Fibroblast of lung (primary cell): ENCODE measurements at regions not wholly inside any gene's neighbourhood (a gene's known extent, or its start where the extent isn't known, plus 50 kb on each side); places are given as distances from the start of the nearest gene placed in this dataset.

ENCODE experiments used
- DNase-seq, 2 donors: peaks; one replicate each; pipeline versions ENCODE4 v3.0.0 to v3.0.0-alpha.2; 2010; ENCODE audit warnings: low read depth in 2 of 2
- H2AFZ ChIP-seq: 2 replicates; pipeline ENCODE4 v1.5.1; 2012; ENCODE audit warnings: low read length, control low read depth, inconsistent platforms
- H3K27ac ChIP-seq: 2 replicates; pipeline ENCODE4 v1.5.1; 2011; ENCODE audit warnings: low read length, control low read depth; ENCODE audit not compliant: insufficient read depth
- H3K27me3 ChIP-seq: 2 replicates; pipeline ENCODE4 v1.5.1; 2011; ENCODE audit warnings: mild to moderate bottlenecking, low read length; ENCODE audit not compliant: control insufficient read depth, insufficient read depth
- H3K36me3 ChIP-seq: 2 replicates; pipeline ENCODE4 v1.5.1; 2011; ENCODE audit warnings: low read length; ENCODE audit not compliant: control insufficient read depth, insufficient read depth
- H3K4me1 ChIP-seq: 2 replicates; pipeline ENCODE4 v1.5.1; 2011; ENCODE audit warnings: low read length; ENCODE audit not compliant: control insufficient read depth, insufficient read depth; ENCODE audit errors: extremely low read depth
- H3K4me2 ChIP-seq: 2 replicates; pipeline ENCODE4 v1.5.1; 2011; ENCODE audit warnings: low read length, control low read depth; ENCODE audit not compliant: insufficient read depth; ENCODE audit errors: extremely low read depth
- H3K4me3 ChIP-seq, 4 experiments: fragments of 200-600 bp in 1 of 4; sonication (generic) in 1 of 4; replicated peaks in 1 of 4; 2 replicates each; pipeline ENCODE4 v1.5.1; 2011 to 2016; ENCODE audit warnings: low read length in 4 of 4, low read depth in 3 of 4, mild to moderate bottlenecking in 3 of 4, control low read depth in 2 of 4, inconsistent platforms in 1 of 4, mixed read lengths in 1 of 4; ENCODE audit not compliant: insufficient read depth in 1 of 4; ENCODE audit errors: control extremely low read depth in 1 of 4
- H3K79me2 ChIP-seq: 2 replicates; pipeline ENCODE4 v1.5.1; 2012; ENCODE audit warnings: mild to moderate bottlenecking, low read length, inconsistent platforms; ENCODE audit not compliant: control insufficient read depth, insufficient read depth
- H3K9ac ChIP-seq: 2 replicates; pipeline ENCODE4 v1.5.1; 2011; ENCODE audit warnings: mild to moderate bottlenecking, low read length, control low read depth; ENCODE audit not compliant: insufficient read depth
- H3K9me3 ChIP-seq: 2 replicates; pipeline ENCODE4 v1.5.1; 2012; ENCODE audit warnings: low read depth, low read length; ENCODE audit not compliant: control insufficient read depth, insufficient read depth
- H4K20me1 ChIP-seq: 2 replicates; pipeline ENCODE4 v1.5.1; 2011; ENCODE audit warnings: low read length; ENCODE audit not compliant: control insufficient read depth, insufficient read depth; ENCODE audit errors: extremely low read depth
- EZH2 ChIP-seq: IDR thresholded peaks from 2 replicates; pipeline ENCODE4 v1.5.1; 2012; ENCODE audit warnings: low read length, control low read depth, mild to moderate bottlenecking; ENCODE audit errors: missing control alignments
- TF ChIP-seq, protein P1 (sequence below), 2 donors: IDR thresholded peaks in 1 of 2; conservative IDR thresholded peaks in 1 of 2; 1 replicate in 1 of 2; 2 replicates in 1 of 2; pipeline ENCODE4 v1.5.1; 2011 to 2012; ENCODE audit warnings: low read length in 2 of 2, control low read depth in 1 of 2, inconsistent platforms in 1 of 2, low read depth in 1 of 2, mild to moderate bottlenecking in 1 of 2

DNA sequence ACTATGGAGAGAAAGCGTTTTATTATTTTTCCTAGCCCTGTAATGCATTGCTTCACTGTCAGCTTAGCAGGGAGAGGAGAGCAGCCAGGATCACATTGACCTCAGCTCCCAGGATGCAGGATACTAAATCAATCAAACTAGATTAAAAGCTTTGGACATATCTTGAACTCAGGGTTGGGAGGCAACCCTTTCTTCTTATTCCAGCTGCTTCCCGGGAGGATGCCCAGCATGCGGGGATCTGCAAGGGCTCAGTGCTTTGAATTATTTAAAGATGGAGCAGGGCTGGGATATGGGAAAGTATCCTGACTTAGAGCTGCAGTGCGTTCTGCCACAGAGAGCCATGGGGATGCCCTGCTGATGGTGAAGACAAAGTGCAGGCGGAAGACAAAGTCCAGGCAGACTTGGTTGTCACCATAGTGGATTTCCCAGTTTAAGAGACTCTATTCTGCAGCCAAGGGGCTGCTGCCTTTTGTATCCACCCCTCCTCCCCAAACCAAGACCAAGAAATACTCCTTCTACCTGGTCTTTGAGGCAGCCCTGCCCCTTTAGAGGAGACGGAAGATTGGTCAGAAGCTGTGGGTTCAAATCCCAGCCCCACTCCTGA, 1035.0 kb downstream of the TBC1D22A start:
- H3K9ac ChIP-seq: no peak overlapping the region
- H3K9me3 ChIP-seq: no peaks in the 10 kb centered on the region

DNA sequence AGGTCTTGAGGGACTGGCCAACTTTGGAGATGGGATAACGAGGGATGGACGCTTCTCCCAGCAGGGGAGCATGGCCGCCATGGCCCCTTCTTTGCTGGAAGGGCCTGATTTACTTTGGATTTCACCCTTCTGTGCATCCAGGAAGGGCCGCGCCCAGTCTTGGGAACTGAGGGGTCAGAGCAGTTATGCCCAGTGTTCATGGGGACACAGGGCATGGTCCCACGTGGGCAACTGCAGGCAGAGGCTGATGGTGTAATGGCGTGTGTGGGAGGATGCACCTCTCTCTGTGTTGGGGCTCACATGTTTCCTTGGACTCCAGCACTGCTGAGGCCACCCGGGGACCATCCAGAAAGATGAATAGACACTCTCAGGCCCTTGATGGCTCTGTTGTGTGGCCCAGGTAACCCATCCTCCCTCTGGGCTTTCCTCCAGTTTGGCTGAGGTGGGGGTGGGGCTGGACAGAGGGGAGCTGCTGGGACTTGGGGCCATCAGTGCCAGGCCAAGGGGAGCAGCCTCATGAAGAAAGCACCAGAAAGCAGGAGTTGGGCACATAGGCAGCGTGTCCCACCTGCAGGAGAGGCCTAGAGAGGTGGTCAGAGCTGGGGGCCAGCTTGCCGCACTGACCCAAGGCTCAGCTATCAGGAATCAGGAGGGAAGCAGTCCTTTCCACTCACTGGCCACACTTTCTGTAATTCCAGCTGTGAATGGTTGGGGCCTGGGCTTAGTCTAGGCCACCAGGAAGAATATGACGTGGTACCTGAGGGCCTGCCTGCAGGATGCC, 1033.9 kb downstream of the TBC1D22A start:
- no peak for TF ChIP-seq EZH2
- TF ChIP-seq, protein P1, sequence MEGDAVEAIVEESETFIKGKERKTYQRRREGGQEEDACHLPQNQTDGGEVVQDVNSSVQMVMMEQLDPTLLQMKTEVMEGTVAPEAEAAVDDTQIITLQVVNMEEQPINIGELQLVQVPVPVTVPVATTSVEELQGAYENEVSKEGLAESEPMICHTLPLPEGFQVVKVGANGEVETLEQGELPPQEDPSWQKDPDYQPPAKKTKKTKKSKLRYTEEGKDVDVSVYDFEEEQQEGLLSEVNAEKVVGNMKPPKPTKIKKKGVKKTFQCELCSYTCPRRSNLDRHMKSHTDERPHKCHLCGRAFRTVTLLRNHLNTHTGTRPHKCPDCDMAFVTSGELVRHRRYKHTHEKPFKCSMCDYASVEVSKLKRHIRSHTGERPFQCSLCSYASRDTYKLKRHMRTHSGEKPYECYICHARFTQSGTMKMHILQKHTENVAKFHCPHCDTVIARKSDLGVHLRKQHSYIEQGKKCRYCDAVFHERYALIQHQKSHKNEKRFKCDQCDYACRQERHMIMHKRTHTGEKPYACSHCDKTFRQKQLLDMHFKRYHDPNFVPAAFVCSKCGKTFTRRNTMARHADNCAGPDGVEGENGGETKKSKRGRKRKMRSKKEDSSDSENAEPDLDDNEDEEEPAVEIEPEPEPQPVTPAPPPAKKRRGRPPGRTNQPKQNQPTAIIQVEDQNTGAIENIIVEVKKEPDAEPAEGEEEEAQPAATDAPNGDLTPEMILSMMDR (conservative IDR thresholded peaks at IDR 0.05 in 1 of 2, IDR thresholded peaks at IDR 0.05 in 1 of 2; ENCODE audit: low read depth in 1 of 2, low read length in 2 of 2): no peak
- H3K27ac ChIP-seq: no peak overlapping the region
- H3K9ac ChIP-seq: no peak overlapping the region
- no peaks in the 10 kb centered on the region for H3K36me3 ChIP-seq
- H4K20me1 ChIP-seq: no peaks in the 10 kb centered on the region
- no peak overlapping the region for H3K4me3 ChIP-seq
- H2AFZ ChIP-seq: no peak overlapping the region
- no peaks in the 10 kb centered on the region for H3K9me3 ChIP-seq
- no peaks in the 10 kb centered on the region for H3K27me3 ChIP-seq
- no peak overlapping the region for H3K4me2 ChIP-seq
- DNase-seq: no peak
- no peaks in the 10 kb centered on the region for H3K79me2 ChIP-seq
- no peaks in the 10 kb centered on the region for H3K4me1 ChIP-seq

More for the DNA sequence above, 1035.0 kb downstream of the TBC1D22A start:
- H4K20me1 ChIP-seq: no peaks in the 10 kb centered on the region
- no peaks in the 10 kb centered on the region for H3K36me3 ChIP-seq
- TF ChIP-seq EZH2: no peak
- no peak overlapping the region for H3K4me3 ChIP-seq
- H2AFZ ChIP-seq: no peak overlapping the region
- H3K27ac ChIP-seq: no peak overlapping the region
- H3K79me2 ChIP-seq: no peaks in the 10 kb centered on the region
- DNase-seq: no peak
- H3K4me2 ChIP-seq: no peak overlapping the region
- H3K4me1 ChIP-seq: no peaks in the 10 kb centered on the region
- H3K27me3 ChIP-seq: no peaks in the 10 kb centered on the region

DNA sequence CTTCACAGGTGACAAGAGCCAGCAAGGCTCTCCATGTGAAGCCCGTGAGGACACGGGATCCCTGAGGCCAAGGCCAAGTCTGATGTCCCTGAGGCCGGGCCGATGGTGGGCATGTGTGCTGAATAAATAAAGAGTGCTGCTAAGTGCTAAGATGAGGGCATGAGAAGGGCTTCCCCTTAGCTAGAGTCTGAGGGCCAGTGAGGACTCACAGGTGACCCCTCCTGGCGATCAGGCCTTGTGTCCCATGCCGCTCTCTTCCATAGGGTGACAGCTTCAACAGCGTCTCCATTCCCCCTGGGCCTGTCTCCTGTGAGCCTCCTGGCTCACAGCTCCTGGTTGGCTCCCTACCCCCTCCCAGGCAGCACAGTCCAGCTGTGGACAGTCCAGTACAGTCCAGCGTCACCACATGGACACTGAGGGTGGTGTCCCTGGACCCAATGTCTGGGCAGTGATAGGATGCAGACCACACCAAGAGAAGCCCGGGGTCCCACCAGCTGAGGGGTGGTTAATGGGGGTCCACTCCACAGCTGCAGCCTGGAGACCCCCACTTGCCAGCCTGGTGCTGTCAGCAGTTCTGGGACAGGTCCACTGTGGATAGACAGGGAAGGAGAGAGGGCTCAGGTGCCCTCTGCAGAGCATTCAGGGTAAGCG, 1033.2 kb downstream of the TBC1D22A start:
- Histone ChIP-seq H3K36me3 (no peaks in the 10 kb centered on the region), H3K79me2 (no peaks in the 10 kb centered on the region), H3K9me3 (no peaks in the 10 kb centered on the region), H3K4me1 (no peaks in the 10 kb centered on the region), H3K9ac (no peak overlapping the region), H4K20me1 (no peaks in the 10 kb centered on the region), H3K27ac (no peak overlapping the region), H3K27me3 (no peaks in the 10 kb centered on the region), H2AFZ (no peak overlapping the region), H3K4me3 (no peak overlapping the region), H3K4me2 (no peak overlapping the region)
- no peak for DNase-seq
- TF ChIP-seq EZH2: no peak
- TF ChIP-seq, protein P1 (conservative IDR thresholded peaks at IDR 0.05 in 1 of 2, IDR thresholded peaks at IDR 0.05 in 1 of 2; ENCODE audit: low read depth in 1 of 2, low read length in 2 of 2): no peak
